HS-5 (cell line): ENCODE measurements at regions not wholly inside any gene's neighbourhood (a gene's known extent, or its start where the extent isn't known, plus 50 kb on each side); places are given as distances from the start of the nearest gene placed in this dataset.

ENCODE experiments used
- DNase-seq: peaks from one replicate; pipeline ENCODE4 v3.0.0-alpha.2; 2012; ENCODE audit warnings: low read depth

- DNase-seq, result no peak
Observed at GRCh38 chr17:79539944-79540705, 70.7 kb downstream of the RBFOX3 start.

GRCh38 chr17:79538291-79538690 is 72.6 kb downstream of the RBFOX3 start:
- no peak for DNase-seq

GRCh38 chr17:79537686-79538085 is 73.2 kb downstream of the RBFOX3 start:
- no peak for DNase-seq

- DNase-seq, result no peak
Observed at GRCh38 chr17:79537061-79537460, 73.8 kb downstream of the RBFOX3 start.

DNA sequence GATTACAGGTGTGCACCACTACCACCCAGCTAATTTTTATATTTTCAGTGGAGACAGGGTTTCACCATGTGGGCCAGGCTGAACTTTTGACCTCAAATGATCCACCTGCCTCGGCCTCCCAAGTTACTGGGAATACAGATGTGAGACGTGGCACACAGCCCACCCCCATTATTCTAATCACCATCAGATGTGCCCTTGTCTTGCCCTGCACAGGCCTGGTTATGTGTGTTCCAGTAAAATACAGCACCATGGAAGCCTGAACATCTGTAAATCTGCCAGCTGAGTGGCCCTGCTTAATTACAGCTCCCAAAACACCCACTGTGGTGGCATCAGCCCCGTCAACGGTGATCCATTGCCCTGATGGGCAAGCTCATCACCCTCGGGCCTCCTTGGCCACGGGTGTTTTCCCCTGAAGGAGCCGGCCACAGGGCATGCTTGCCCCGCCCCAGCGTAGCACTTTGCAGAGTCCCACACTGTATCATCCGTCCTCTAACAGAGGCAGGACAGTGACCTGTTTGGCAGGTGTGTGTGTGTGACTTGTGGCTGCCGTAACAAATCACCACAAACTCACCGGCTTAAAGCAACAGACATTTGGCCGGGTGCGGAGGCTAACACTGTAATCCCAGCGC is 74.5 kb downstream of the RBFOX3 start:
- DNase-seq, result no peak

DNA sequence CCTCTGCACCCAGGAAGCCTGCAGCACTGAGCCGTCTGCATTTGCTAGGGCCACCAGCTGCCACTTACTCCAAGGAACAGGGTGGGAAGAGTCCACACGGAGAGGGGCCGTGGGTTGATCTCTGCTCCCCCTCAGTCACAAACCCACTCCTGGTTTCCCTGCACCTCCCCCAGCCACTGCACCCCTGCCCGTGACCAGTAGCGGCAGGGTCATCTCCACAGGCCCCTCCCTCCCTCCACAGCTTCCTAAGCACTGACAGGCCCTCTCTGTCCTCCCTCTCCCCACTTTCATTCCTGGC is 75.2 kb downstream of the RBFOX3 start:
- no peak for DNase-seq

DNA sequence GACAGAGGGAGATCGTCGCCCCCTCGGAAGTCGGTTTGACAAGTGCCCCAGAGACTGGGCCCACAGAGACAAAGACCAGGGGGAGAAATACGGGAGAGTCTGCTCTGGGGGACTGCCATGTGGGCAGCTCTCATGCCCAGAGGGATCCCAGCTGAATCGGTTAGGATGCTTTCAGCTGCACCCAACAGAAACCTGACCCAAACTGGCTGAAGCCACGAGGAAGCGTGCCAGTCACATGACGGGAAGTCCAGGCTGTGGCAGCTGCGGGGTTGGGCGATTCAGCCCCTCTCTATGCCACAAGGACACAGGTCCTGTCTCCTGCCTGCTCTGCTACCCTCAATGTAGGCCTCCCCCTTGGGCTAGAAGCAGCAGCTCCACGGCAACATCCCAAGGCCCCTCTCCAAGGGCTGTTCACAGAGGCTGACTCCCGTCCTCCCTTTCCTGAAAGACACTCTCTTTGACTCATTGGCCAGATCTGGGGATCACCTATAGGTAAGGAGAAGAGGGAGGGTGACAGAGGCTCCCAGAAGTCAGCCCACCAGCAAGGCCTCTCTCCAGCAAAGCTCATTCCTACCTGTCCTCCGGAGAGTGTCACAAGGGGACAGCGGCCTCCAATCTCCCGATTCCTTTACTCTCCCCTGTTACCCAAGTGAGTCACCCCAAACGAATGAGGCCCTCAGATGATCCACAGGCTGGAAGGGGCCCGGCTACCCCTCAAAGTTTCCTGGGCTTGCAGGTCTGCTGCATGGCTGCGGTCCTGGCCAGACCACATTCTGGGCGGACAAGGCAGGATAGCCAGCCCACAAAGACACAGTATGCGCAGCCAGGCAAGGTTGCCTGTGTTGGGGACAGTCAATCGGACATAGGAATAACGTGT is 75.8 kb downstream of the RBFOX3 start:
- DNase-seq, result no peak

GRCh38 chr17:79534111-79534510 is 76.7 kb downstream of the RBFOX3 start:
- no peak for DNase-seq

DNA sequence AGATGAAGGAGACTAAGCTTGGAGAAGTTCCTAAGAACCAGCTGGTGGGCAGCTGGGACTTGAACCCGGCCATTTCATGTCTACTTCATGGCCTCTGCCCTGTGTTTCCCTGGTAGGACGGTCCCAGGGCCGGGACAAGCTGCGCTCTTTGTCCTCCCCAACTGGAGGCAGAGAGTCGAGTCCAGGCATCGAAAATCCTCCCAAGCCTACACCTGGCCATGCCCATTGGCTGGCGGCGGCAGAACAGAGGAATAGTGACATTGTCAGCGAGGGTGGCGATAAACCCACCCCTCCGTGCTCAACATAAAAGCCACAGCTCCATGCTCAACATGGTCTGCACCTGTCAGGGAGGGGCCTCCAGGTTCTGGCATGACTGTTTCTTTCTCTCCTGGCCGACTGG is 77.7 kb downstream of the RBFOX3 start:
- no peak for DNase-seq

DNA sequence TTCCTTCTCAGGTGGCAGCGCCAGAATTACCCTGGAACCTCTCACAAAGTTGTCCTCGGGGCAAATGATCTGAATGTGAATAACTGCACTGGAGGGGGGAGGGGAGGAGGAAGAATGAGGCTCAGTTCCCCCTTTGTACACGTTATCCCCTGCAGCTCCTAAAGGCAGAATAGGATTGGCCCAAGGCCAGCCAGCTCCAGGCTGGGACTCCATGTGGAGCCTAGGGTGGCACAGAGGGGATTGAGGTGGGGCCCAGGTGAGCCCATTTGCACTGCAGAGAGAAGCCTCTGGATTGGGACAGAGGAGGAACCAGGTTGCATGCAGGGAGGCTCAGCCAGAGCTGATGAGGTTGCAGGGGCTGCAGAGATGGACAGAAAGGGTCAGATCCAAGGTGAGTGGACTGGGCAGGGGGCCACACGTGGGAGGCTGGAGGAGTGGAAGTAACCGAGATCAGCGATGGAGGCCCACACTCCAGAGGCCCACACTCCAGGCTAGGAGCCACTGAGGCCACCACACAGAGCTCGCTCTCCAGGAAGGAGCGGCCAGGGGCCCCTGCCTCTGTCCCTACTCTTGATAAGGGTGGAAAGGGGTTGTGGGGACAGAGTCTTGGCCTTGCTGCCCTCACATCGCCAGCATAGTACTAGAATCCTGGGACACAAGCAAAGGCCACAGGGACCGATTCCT is 78.6 kb downstream of the RBFOX3 start:
- no peak for DNase-seq

- no peak for DNase-seq
Observed at GRCh38 chr17:79531191-79532095, 79.4 kb downstream of the RBFOX3 start.

GRCh38 chr17:79530361-79531105 is 80.3 kb downstream of the RBFOX3 start:
- DNase-seq, result no peak

DNA sequence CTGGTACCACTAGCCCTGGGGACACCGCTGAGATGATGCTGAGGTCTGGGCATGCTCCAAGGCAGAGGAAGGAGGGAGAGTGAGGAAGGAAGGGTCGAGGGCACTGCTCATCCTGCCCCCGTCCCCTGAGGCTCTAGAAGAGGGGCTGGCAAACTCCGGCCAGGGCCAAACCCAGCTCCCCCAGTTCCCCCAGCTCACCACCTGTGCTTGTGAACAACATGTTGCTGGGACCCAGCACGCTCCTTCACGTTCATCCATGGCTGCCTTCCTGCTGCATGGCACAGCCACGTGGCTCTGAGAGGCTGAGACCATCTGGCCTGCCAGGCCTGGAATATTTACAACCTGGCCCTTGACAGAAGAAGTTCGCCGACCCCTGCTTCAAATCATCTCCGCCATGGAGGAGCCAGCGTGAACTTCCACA is 81.2 kb downstream of the RBFOX3 start:
- no peak for DNase-seq

GRCh38 chr17:79528592-79529125 is 82.2 kb downstream of the RBFOX3 start:
- DNase-seq, result no peak

DNA sequence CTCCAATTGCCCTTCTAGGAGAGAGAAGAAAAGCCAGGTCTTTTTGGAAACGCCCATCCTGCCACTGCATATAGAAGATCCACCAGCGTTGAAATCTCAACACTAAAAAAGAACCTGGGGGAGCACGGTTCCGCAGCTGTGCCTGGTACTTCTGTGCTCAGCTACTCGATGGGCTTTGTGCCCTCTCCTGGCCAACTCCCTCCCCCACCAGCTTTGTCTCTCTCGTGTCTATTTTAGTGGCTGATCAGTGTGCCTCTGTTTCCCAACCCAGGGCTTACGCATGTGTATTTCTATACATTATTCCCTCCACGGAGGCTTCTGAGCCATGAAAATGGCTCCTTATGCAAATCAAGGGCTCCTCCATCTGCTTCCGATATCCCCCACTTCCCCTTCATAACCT is 83.5 kb downstream of the RBFOX3 start:
- no peak for DNase-seq

DNA sequence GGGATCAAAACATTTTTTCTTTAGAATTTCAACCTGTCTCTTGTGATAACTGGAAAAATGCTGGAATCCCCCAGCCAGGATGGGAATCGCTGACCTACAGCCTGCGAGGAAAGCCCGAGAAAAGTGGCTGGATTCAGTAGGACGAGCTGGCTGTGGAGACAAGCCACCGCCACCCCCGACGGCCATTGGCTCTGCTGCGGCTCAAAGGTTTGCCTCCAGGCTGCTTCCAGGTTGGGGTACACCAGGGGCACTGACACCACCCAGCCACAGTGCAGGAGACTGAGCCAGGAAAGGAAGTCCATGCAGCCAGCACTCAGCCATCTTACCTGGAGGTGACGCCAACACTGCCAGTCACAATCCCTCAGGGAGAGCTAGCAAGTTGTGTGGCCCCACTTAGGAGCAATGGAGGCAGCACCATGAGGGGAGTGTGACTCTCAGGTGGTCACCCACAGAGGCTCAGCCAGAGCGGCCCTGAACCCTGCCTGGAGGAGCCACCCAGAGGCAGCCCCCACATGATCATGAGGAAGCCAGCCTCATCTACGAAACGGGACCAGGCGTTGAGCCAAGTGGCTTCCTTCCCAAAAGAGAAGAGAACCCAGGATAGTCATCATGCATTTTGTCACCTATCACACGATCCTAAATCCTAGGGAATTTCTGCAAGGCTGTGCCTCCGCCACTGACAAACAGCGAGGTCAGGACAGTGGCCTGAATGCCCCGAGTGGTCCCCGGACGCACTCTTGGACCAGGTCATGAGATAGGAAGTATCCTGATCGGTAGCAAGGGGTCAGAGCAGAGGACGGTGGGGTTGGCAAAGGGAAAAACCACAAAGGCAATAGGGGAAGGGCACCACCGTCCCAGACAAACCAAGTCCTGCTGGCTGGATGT is 84.8 kb downstream of the RBFOX3 start:
- DNase-seq, result no peak

GRCh38 chr17:79524213-79525187 is 86.4 kb downstream of the RBFOX3 start:
- no peak for DNase-seq

DNA sequence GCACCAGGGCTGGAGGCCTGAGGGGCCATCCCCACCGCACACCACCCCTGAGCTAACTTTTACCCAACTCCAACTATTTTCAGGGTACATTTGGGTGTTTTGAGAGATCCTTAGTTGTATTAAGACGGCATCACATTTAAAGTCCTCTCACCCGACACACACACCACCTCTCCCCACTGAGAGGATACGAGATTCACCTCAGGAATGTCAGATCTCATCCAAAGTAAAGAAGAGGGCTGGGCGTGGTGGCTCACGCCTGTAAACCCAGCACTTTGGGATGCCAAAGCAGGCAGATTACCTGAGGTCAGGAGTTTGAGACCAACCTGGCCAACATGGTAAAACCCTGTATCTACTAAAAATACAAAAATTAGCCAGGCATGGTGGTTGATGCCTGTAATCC is 88.4 kb downstream of the RBFOX3 start:
- DNase-seq, result no peak
